HUES6 (cell line): ENCODE measurements at regions not wholly inside any gene's neighbourhood (a gene's known extent, or its start where the extent isn't known, plus 50 kb on each side); places are given as distances from the start of the nearest gene placed in this dataset.

Experiments
- H3K27ac ChIP-seq: 2 replicates; pipeline ENCODE4 v1.7.0; 2013; ENCODE audit warnings: low read depth, mild to moderate bottlenecking, low read length, inconsistent platforms
- H3K27me3 ChIP-seq: 2 replicates; pipeline ENCODE4 v1.6.1; 2013; ENCODE audit warnings: low read length; ENCODE audit not compliant: control insufficient read depth, insufficient read depth
- H3K36me3 ChIP-seq: 2 replicates; pipeline ENCODE4 v1.6.1; 2013; ENCODE audit warnings: low read length; ENCODE audit not compliant: control insufficient read depth, insufficient read depth
- H3K4me1 ChIP-seq: 2 replicates; pipeline ENCODE4 v1.6.1; 2013; ENCODE audit warnings: low read length; ENCODE audit not compliant: control insufficient read depth, insufficient read depth
- H3K4me3 ChIP-seq: 2 replicates; pipeline ENCODE4 v1.5.1; 2013; ENCODE audit warnings: low read depth, low read length
- H3K9ac ChIP-seq: one replicate; pipeline ENCODE4 v1.6.1; 2013; ENCODE audit warnings: mild to moderate bottlenecking, low read length
- H3K9me3 ChIP-seq: 2 replicates; pipeline ENCODE4 v1.6.1; 2013; ENCODE audit warnings: low read depth, low read length; ENCODE audit not compliant: control insufficient read depth, insufficient read depth

DNA sequence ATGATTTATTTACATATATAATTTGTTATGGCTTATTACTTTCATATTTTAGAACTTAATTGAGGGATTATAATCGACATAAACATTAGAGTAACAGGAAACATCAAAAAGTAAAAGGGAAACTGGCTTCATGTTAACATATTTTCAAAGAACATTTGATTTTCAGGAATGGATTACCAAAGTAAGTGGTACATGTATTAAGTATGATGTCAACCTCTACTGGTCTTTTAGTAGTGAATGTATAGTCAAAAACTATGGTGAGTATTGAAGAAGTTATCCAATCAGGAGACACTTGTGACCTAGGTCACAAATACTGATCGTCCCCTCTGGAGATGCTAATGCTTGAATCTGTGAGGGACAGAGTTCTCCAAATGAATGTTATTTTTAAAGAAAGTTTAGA lies 768.9 kb upstream of the ADGRL4 start:
- no peaks in the 10 kb centered on the region for H3K36me3 ChIP-seq
- H3K4me3 ChIP-seq, result no peak overlapping the region
- no peak overlapping the region for H3K9ac ChIP-seq
- no peaks in the 10 kb centered on the region for H3K27me3 ChIP-seq
- H3K9me3 ChIP-seq, result no peaks in the 10 kb centered on the region
- no peak overlapping the region for H3K27ac ChIP-seq
- no peaks in the 10 kb centered on the region for H3K4me1 ChIP-seq

DNA sequence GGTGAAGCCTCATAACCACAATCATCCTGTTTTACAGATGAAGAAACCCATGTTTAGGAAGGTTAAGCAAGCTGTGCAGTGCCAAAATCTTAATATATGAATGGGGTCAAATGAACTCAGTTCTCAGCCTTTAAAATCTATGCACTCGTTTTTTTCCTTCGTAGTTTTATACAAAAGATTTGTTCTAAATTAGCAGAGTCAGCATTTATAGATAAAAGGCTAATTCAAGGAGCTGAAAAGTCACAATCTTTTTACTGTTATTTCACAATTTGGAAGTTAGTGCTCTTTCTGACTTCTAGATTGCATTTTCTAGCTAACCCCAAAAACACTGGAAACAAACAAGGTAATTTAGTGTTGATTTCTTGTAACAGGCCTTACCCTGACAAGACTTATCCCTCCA lies 766.9 kb upstream of the ADGRL4 start:
- Histone ChIP-seq H3K4me1 (no peaks in the 10 kb centered on the region), H3K36me3 (no peaks in the 10 kb centered on the region), H3K9me3 (no peaks in the 10 kb centered on the region), H3K4me3 (no peak overlapping the region), H3K9ac (no peak overlapping the region), H3K27ac (no peak overlapping the region), H3K27me3 (no peaks in the 10 kb centered on the region)

- no peak overlapping the region for H3K9ac ChIP-seq
- H3K4me3 ChIP-seq, result no peak overlapping the region
- H3K36me3 ChIP-seq, result no peaks in the 10 kb centered on the region
- H3K27ac ChIP-seq, result no peak overlapping the region
- peaks cover 5% of the 10 kb centered on the region for H3K9me3 ChIP-seq
- no peaks in the 10 kb centered on the region for H3K27me3 ChIP-seq
- H3K4me1 ChIP-seq, result no peaks in the 10 kb centered on the region
Observed at GRCh38 chr1:79762461-79762860, 755.9 kb upstream of the ADGRL4 start.

DNA sequence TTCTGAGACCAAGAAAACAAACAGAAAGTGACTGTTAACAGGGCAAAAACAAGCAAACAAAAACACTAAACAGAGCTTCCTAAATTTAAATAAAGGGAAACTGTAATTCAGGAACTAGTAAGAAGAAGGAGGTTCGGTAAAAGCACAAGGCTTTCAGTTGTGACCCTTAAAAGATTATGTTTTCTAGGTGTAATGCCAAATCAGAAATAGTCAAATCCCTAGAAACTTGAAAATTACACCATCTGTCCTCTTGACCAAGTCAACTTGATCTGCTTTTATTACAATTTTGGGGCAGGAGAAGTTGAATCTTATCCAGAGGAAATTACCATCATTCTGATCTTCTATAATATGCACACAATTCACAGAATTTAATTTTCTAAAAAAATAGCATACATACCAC lies 754.0 kb upstream of the ADGRL4 start:
- Histone ChIP-seq H3K9me3 (peaks cover 5% of the 10 kb centered on the region), H3K27ac (no peak overlapping the region), H3K36me3 (no peaks in the 10 kb centered on the region), H3K4me3 (no peak overlapping the region), H3K27me3 (no peaks in the 10 kb centered on the region), H3K9ac (no peak overlapping the region), H3K4me1 (no peaks in the 10 kb centered on the region)

DNA sequence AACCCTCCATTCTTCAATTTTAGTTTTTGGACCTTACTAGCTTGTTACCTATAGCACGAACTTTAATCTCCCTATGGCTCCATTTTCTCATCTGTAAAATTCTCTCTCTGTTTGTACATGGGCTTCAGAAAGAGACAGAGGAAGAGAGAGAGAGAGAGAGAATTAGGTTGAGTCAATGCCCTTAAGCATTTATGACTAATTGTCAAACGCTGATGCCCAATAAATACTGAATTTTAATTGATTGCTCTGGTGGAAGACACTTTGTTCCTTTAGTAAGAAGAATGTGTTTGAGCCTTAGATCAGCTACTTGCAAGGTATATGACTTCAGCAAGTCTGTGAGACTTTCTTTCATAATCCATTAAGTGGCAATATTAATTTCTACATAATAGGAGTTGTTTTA lies 743.1 kb upstream of the ADGRL4 start:
- Histone ChIP-seq H3K9ac (no peak overlapping the region), H3K4me1 (no peaks in the 10 kb centered on the region), H3K27ac (no peak overlapping the region), H3K36me3 (no peaks in the 10 kb centered on the region), H3K9me3 (no peaks in the 10 kb centered on the region), H3K27me3 (no peaks in the 10 kb centered on the region), H3K4me3 (no peak overlapping the region)

DNA sequence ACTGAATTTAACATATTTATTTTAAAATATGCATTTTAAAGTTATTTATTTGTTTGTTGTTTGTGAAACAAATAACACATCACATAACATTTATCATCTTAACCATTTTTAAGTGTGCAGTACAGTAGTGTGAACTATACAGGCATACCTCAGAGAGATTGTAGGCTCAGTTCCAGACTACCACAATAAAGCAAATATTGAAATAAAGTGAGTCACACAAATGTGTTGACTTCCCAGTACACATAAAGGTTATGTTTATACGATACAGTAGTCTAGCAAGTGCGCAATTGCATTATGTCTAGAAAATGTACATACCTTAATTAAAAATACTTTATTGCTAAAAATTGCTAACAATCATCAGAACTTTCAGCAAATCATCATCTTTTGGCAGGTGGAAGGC lies 739.4 kb upstream of the ADGRL4 start:
- Histone ChIP-seq H3K4me3 (no peak overlapping the region), H3K9me3 (no peaks in the 10 kb centered on the region)

GRCh38 chr1:79744746-79745145 lies 738.2 kb upstream of the ADGRL4 start:
- H3K4me1 ChIP-seq, result no peaks in the 10 kb centered on the region
- no peak overlapping the region for H3K4me3 ChIP-seq
- no peak overlapping the region for H3K27ac ChIP-seq
- H3K9ac ChIP-seq, result no peak overlapping the region
- no peaks in the 10 kb centered on the region for H3K27me3 ChIP-seq
- no peaks in the 10 kb centered on the region for H3K36me3 ChIP-seq
- H3K9me3 ChIP-seq, result no peaks in the 10 kb centered on the region

More for the DNA sequence above, 739.4 kb upstream of the ADGRL4 start:
- H3K27me3 ChIP-seq, result no peaks in the 10 kb centered on the region
- no peak overlapping the region for H3K27ac ChIP-seq
- no peak overlapping the region for H3K9ac ChIP-seq
- no peaks in the 10 kb centered on the region for H3K4me1 ChIP-seq
- no peaks in the 10 kb centered on the region for H3K36me3 ChIP-seq

DNA sequence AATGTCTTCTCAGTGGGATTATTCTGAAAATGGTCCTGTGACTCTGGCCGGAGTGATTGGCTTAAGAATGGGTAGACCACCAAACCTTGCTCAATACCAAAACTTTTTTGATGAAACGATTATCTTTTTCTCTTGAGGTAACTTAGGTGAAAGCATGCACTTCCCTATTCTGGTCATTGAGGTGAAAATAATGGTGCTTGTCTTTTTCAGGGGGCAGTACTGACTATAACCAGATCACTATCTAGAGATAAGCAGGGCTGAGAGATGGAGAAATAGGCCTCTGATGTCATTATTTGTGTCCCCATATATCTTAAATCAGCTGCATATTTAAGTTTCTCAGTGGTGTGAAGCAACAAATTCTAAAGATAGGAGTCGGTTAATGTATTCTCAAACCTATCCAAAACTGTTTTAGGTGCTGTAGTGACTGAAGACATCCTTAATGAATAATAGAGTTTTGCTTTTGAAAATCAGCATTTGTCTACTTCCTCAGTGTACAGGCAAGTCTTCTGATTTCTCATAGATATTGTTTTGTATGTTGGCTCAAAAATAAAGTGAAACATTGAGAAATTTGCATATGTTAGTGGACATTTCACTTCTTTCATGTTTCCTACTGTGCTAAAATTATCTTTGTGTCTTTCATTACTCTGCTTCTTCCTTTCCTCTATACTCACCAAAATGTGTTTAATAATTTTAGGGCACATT lies 735.3 kb upstream of the ADGRL4 start:
- Histone ChIP-seq H3K9ac (no peak overlapping the region), H3K27ac (no peak overlapping the region), H3K4me3 (no peak overlapping the region), H3K4me1 (no peaks in the 10 kb centered on the region), H3K27me3 (no peaks in the 10 kb centered on the region), H3K9me3 (peaks cover 6% of the 10 kb centered on the region; the same call in 1 of the 2 replicates), H3K36me3 (no peaks in the 10 kb centered on the region)

- Histone ChIP-seq H3K9ac (no peak overlapping the region), H3K27ac (no peak overlapping the region), H3K27me3 (no peaks in the 10 kb centered on the region), H3K4me3 (no peak overlapping the region), H3K36me3 (no peaks in the 10 kb centered on the region), H3K4me1 (no peaks in the 10 kb centered on the region), H3K9me3 (peaks cover 10% of the 10 kb centered on the region; the same call in 1 of the 2 replicates)
Observed at GRCh38 chr1:79738101-79738500, 731.6 kb upstream of the ADGRL4 start.

DNA sequence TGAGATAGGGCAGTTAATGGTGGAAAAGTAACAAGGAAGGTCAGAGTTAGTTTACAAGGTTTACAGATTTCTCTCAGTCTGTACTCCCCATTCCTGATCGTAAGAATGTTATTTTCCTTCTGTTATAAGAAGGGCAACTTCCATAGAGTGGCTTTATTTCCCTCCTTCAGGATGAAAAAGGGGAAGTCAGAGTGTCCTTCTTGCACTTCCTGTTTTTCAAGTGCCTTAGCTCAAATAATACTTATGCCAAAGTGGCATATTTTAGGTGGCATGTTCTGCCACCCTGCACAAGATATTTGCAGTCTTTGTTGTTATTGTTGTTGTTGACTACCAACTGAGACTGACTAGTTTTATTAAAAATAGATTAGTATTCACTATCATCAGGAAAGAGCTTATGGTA lies 730.7 kb upstream of the ADGRL4 start:
- no peak overlapping the region for H3K27ac ChIP-seq
- no peaks in the 10 kb centered on the region for H3K27me3 ChIP-seq
- peaks cover 10% of the 10 kb centered on the region; the same call in 1 of the 2 replicates for H3K9me3 ChIP-seq
- H3K4me1 ChIP-seq, result no peaks in the 10 kb centered on the region
- no peak overlapping the region for H3K9ac ChIP-seq
- H3K4me3 ChIP-seq, result no peak overlapping the region
- H3K36me3 ChIP-seq, result no peaks in the 10 kb centered on the region

DNA sequence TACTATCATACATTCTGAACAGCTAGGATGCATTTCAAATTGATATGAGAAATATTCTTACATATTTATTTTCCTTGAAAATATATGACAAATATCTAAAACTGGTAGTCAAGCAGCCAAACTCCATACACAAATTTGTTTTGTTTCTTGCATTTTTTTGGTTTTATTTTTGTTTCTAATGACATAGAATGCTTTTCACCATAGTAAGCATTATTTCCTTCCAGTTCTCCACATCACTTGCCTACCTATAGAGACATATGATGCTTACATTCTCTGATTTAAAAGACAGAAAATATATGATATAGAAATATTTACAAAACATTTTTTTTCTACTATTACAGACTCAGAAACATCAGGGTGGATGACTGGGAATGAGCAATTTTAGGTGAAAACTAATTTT lies 726.4 kb upstream of the ADGRL4 start:
- peaks cover 10% of the 10 kb centered on the region; the same call in 1 of the 2 replicates for H3K9me3 ChIP-seq
- no peaks in the 10 kb centered on the region for H3K4me1 ChIP-seq
- no peaks in the 10 kb centered on the region for H3K27me3 ChIP-seq
- no peaks in the 10 kb centered on the region for H3K36me3 ChIP-seq
- no peak overlapping the region for H3K4me3 ChIP-seq
- H3K27ac ChIP-seq, result no peak overlapping the region
- no peak overlapping the region for H3K9ac ChIP-seq
